ENCODE measurements at regions not wholly inside any gene's neighbourhood (a gene's known extent, or its start where the extent isn't known, plus 50 kb on each side); places are given as distances from the start of the nearest gene placed in this dataset.

DNA sequence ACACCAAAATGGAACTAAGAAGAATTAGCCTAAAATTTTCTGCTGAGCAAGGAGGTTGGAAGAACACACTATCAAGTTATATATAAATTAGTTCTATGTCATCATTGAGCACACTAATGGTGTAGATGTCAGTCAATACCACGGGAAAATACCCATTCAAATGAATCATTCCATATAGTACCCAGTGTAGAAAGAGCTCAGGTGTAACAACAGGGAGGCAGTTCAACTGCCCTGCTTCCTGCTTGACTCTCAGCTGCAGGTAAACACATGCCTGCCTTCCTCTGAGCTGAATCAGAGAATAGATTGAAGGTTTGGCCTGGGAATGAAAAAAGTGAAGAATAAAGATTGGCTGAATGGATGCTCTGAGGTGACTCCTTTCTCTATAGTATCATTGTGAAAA lies 1088.0 kb downstream of the AGBL1 start:
- no peak overlapping the region for H3K27ac Mint-ChIP-seq
- H3K9me3 Mint-ChIP-seq: peaks cover 0 to 10% of the 10 kb centered on the region in 2 donors
- DNase-seq (no peak), ATAC-seq (no peak)
- H3K4me3 Mint-ChIP-seq: no peak overlapping the region
- no peaks in the 10 kb centered on the region for H3K4me1 Mint-ChIP-seq
- H3K27me3 Mint-ChIP-seq: no peaks in the 10 kb centered on the region

DNA sequence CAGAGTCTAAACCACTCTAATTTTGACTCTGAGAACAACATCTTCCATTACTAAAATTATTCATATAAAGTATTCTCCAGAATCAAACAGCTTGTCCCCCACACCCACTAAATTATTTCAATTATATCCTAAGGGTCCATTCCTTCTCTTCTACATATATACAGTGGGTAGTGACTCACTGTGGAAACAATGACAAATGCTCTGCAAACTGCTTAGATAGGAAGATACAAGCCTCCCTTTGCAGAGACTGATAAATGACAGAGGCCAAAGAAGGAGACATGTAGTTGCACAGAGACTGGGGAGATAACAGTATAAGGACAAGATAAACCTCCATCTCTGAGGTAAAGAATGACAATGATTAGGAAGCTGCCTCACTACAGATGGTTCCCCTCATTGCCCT lies 1087.4 kb downstream of the AGBL1 start:
- Mint-ChIP-seq H3K4me1 (no peaks in the 10 kb centered on the region), H3K27ac (no peak overlapping the region), H3K27me3 (no peaks in the 10 kb centered on the region), H3K9me3 (peaks cover 0 to 10% of the 10 kb centered on the region in 2 donors), H3K4me3 (no peak overlapping the region)
- DNase-seq (no peak), ATAC-seq (no peak)

DNA sequence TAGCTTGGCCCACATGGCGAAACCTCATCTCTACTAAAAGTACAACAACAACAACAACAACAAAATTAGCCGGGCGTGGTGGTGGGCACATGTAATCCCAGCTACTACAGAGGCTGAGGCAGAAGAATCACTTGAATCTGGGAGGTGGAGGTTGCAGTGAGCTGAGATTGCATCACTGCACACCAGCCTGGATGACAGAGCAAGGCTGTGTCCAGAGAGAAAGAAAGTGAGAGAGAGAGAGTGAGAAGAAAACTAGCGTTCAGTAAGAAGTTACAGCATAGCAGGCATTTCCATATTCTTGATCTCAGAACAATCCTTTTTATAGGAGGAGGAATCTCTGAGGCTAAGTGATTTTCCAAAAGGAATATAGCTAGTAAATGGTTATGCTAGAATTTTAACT lies 1076.1 kb downstream of the AGBL1 start:
- DNase-seq (no peak), ATAC-seq (no peak)
- H3K4me1 Mint-ChIP-seq: no peaks in the 10 kb centered on the region
- no peak overlapping the region for H3K27ac Mint-ChIP-seq
- no peak overlapping the region for H3K4me3 Mint-ChIP-seq
- H3K9me3 Mint-ChIP-seq: peaks cover 0 to 12% of the 10 kb centered on the region in 2 donors
- peaks cover 13% of the 10 kb centered on the region for H3K27me3 Mint-ChIP-seq

DNA sequence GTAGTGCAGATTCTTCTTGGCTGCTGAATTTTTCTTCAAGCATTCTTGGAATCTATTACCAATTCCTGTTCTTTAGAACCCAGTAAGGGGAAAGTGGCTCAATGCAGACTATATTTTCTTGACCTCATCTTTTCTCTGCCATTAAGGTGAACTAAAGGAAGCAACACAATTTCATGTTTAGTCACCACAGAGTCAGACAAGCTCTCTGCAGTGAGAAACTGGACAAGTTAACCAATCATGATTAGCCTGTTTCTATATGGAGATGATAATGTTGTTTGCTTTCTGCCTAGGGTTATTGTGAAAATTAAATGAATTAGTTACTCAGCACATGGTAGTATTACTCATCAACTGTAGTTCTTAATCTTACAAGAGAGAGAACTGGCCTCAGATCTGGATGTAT lies 1075.1 kb downstream of the AGBL1 start:
- Mint-ChIP-seq H3K4me3 (no peak overlapping the region), H3K9me3 (peaks cover 0 to 12% of the 10 kb centered on the region in 2 donors), H3K27me3 (peaks cover 6% of the 10 kb centered on the region), H3K4me1 (no peaks in the 10 kb centered on the region), H3K27ac (no peak overlapping the region)
- ATAC-seq (no peak), DNase-seq (no peak)

DNA sequence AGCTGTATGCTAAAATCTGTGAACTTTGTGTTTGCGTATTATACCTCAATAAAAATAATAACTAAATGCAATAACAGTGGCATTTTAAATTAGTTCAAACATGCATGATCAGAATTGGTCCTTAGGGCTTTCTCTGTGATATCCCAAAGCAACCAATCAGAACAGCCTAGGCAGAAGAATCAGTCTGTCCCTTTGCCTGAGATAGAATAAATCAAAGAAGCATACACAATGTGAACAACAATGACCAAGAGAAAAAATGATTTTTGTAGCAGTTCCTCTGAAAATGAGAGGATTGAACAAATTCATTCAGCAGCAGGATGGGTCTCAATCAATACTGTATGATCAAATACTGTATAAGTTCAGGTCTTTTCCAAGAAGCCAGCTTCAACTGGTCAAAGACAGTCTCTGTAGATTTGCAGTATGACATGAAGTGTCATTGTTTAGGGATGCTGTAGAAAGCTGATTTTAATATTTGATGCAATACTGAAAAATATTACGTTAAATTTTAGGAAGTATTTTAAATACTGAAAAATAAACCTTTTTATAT lies 1071.6 kb downstream of the AGBL1 start:
- H3K4me1 Mint-ChIP-seq: no peaks in the 10 kb centered on the region
- peaks cover 7% of the 10 kb centered on the region for H3K27me3 Mint-ChIP-seq
- H3K27ac Mint-ChIP-seq: no peak overlapping the region
- H3K4me3 Mint-ChIP-seq: no peak overlapping the region
- DNase-seq (no peak), ATAC-seq (no peak)
- peaks cover 0 to 12% of the 10 kb centered on the region in 2 donors for H3K9me3 Mint-ChIP-seq

DNA sequence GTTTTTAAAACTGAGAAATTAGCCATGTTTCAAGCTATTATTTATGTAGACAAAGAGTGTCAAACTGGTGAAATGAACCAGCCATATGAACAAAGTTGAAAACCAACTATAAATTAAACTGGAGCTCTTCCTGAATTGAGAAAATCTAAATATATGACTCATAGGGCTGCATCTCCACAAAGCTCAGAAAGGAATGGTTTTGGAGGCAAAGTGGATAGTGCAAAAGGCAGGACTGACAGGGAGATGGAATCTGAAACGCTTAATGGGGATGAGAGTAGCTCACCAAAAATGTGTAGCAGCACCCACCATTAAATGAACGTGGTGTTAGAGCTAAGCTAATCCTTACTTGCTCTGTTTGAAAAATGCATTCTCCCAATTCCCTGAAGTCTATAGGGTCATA lies 1066.0 kb downstream of the AGBL1 start:
- Mint-ChIP-seq H3K27ac (no peak overlapping the region), H3K4me1 (no peaks in the 10 kb centered on the region), H3K9me3 (peaks cover 0 to 7% of the 10 kb centered on the region in 2 donors), H3K4me3 (no peak overlapping the region), H3K27me3 (peaks cover 7% of the 10 kb centered on the region)
- DNase-seq (no peak), ATAC-seq (no peak)

DNA sequence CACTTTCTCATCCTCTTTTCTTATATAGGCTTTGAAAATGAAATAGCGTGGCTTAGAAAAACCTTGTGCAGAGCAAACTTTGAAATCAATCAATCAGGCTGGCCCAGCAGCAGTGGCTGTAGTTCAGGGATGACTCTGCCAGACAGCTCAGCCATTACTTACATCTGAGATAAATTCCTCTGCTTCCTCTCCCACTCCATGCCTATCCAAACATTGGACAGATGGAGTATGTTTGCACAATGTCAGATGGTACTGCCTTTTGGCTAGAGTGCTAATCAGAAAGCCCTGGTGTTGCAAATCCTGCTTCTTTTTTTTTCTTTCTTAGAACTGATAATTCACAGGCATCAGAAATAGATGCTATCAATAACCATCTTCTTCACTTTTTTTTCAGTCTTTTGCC lies 1065.1 kb downstream of the AGBL1 start:
- Mint-ChIP-seq H3K4me1 (no peaks in the 10 kb centered on the region), H3K4me3 (no peak overlapping the region), H3K9me3 (peaks cover 0 to 7% of the 10 kb centered on the region in 2 donors), H3K27ac (no peak overlapping the region), H3K27me3 (peaks cover 7% of the 10 kb centered on the region)
- ATAC-seq (no peak), DNase-seq (no peak)

DNA sequence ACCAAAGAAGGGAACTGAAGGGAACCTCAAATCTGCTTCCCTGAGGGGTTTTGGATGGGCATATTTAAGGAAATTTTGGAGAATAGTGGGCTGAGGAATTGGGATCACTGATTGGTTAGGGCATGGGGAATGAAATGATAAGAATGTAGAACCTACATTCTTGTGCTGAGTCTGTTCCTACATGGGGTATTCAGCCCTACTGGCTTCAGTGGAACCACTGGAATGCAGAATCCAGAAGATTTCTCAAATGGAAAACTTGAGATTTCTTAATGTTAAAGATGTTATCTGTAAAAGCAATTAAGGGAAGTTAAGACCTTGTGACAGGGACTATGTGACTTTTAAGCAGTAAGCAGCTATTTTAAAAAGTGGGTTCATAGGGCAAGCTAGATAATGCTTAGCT lies 1062.4 kb downstream of the AGBL1 start:
- ATAC-seq (no peak), DNase-seq (no peak)
- Mint-ChIP-seq H3K27ac (no peak overlapping the region), H3K4me3 (no peak overlapping the region), H3K27me3 (no peaks in the 10 kb centered on the region), H3K4me1 (no peaks in the 10 kb centered on the region), H3K9me3 (peaks cover 0 to 7% of the 10 kb centered on the region in 2 donors)

DNA sequence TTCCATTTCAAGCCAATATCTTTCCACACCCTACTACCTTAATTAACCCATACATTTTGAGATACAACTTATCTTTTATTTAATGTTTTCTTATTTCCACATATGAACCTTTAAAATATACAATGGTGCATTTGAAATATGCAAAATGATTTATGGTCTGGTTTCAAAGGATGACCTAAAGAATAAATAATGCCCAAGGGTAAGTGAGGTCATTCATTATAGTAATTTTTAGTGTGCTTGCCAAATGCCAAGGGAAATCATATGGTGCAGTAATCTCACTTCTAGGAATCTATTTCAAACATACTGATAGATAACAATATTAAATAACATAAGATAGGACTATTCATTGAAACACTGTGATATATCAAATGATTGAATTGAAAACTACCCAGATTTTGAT lies 1055.4 kb downstream of the AGBL1 start:
- no peak for ATAC-seq

DNA sequence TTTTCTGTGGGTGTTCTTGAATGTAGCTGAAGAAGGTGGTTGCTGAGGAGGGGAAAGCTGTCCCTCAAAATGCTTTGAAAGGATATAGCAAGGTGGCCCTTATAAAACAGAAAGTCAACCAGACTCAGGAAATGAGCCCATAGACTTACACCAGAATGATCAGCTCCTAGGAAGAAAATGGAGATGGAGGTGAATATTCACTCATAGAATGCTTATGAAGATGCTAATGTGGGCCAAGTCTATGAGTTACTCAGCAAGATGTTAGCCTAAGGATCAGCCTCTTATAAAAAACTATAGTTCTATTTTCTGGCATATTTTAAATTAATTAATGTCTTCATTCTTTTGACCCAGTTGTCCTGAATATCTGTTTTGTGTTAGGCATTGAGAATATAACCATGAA lies 1054.0 kb downstream of the AGBL1 start:
- ATAC-seq (no peak), DNase-seq (no peak)
- H3K27ac Mint-ChIP-seq: no peak overlapping the region
- H3K4me1 Mint-ChIP-seq: no peaks in the 10 kb centered on the region
- no peak overlapping the region for H3K4me3 Mint-ChIP-seq
- H3K27me3 Mint-ChIP-seq: no peaks in the 10 kb centered on the region
- peaks cover 0 to 4% of the 10 kb centered on the region in 2 donors for H3K9me3 Mint-ChIP-seq

More for the DNA sequence above, 1055.4 kb downstream of the AGBL1 start:
- no peaks in the 10 kb centered on the region for H3K4me1 Mint-ChIP-seq
- no peak overlapping the region for H3K27ac Mint-ChIP-seq
- no peak for DNase-seq
- H3K4me3 Mint-ChIP-seq: no peak overlapping the region
- H3K27me3 Mint-ChIP-seq: no peaks in the 10 kb centered on the region
- H3K9me3 Mint-ChIP-seq: peaks cover 0 to 4% of the 10 kb centered on the region in 2 donors

DNA sequence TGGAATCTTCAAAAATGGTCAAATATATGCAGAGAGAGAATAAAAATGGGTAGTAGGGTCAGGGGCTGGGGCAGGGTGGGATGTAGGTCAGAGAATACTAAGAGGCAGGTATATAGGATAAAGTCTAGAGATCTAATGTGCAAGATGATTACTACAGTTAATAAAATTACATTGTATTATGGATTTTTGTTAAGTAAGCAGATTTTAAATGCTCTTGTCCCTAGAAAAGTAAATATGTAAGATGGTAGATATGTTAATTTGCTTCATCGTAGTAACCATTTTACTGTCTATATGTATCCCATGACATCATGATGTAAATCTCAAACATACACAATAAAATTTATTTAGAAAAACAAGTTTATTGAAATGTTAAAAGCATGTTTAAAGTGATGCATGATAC lies 1051.4 kb downstream of the AGBL1 start:
- no peaks in the 10 kb centered on the region for H3K4me1 Mint-ChIP-seq
- H3K27me3 Mint-ChIP-seq: no peaks in the 10 kb centered on the region
- no peak overlapping the region for H3K4me3 Mint-ChIP-seq
- DNase-seq (no peak), ATAC-seq (no peak)
- H3K27ac Mint-ChIP-seq: no peak overlapping the region
- H3K9me3 Mint-ChIP-seq: peaks cover 0 to 4% of the 10 kb centered on the region in 2 donors

DNA sequence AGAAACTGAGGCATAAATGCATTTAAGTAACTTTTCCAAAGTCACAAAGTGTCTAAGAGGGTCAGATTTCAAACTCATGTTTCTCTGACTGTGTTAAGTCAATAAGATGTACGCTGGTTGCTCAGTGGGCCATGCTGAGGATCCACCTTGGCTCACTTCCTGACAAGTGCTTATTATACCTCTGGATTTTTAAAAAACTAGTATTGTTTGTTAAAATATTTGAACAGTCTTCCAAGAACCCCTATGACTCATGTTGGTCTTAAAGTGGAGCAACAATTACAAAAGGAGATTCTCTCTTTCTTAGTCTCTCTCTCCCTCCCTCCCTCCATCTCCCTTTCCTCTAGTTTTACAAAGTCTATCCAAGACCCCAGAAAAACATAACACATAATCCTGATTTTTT lies 1050.2 kb downstream of the AGBL1 start:
- no peak for DNase-seq
- peaks cover 0 to 4% of the 10 kb centered on the region in 2 donors for H3K9me3 Mint-ChIP-seq
- no peak for ATAC-seq
- no peak overlapping the region for H3K27ac Mint-ChIP-seq
- no peak overlapping the region for H3K4me3 Mint-ChIP-seq
- no peaks in the 10 kb centered on the region for H3K27me3 Mint-ChIP-seq
- H3K4me1 Mint-ChIP-seq: no peaks in the 10 kb centered on the region

DNA sequence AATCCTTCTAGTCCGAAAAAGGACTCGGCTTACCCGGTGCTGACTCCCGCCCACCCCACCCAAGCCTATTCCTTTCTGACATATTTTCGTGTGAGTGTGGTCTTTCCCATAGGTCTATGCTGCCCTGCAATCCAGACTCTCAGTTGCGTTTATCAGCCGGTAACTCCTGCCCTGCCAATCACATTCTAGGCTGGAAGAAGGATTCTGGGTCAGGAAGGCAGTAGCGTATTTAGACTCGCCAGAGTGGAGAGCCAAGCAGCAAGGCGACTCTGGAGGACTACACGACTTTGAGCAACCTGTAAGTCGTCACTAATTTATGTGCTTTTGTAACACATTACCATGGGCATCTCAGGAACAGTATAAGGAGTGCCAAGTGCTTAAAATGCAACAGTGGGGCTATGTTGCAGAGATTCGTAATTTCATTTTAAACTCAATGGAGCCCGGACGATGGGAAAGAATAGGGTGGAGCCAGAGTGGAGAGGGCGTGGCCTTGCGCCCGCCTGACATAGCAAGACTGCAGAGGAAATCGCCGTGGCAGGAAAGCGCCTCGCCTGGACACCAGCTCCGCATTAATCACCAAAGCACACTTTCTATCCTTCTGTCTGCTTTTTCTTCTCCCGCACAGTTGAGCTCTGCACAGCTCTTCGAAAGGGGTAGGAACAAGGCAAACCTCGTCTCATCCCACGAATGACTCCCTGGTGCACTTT lies 1044.2 kb downstream of the AGBL1 start:
- H3K9me3 Mint-ChIP-seq: peaks cover 0 to 9% of the 10 kb centered on the region in 2 donors
- DNase-seq: no peak
- no peak overlapping the region for H3K4me3 Mint-ChIP-seq
- no peaks in the 10 kb centered on the region for H3K4me1 Mint-ChIP-seq
- no peak for ATAC-seq
- H3K27me3 Mint-ChIP-seq: no peaks in the 10 kb centered on the region
- H3K27ac Mint-ChIP-seq: no peak overlapping the region

DNA sequence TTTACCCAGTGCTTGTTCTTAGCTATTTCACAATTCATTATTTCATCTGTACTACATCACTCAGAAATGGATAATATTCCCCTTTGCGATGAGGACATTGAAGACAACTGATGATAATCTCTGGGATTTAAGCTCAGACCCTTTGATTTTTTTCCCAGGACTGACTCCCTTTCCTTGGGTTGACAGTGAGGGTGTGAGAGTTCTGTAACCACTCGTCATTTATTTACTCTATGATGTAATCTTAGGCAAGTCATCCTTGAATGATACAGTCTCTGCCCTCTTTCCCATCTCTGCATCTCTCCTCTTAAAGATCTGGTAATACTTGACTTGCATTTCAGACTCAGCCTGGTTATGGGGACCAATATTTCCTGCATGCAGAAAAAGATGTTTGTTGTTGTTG lies 1041.7 kb downstream of the AGBL1 start:
- Mint-ChIP-seq H3K4me1 (no peaks in the 10 kb centered on the region), H3K9me3 (peaks cover 0 to 9% of the 10 kb centered on the region in 2 donors), H3K4me3 (no peak overlapping the region), H3K27ac (peak overlapping the region in 1 of 2 donors; percentile 84), H3K27me3 (no peaks in the 10 kb centered on the region)
- no peak for DNase-seq
- no peak for ATAC-seq

DNA sequence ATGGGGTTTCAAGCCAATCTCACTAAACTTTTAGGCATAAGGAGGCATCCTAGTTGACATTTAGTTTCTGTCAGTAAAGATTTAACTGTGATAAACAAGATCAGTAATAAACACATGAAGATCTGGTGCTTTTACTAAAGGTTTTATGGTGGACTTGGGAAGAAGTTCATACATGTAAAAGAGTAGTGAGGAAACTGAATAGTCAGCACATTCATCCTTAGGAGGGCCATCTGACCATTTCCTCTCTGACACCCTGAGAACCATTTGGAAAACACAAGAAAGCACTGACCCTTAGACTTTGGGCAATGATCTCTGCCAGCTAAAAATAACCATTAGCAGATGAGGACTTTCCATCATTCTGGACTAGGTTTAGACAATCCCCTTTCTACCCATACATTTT lies 1040.9 kb downstream of the AGBL1 start:
- Mint-ChIP-seq H3K4me1 (no peaks in the 10 kb centered on the region), H3K27me3 (no peaks in the 10 kb centered on the region), H3K27ac (no peak overlapping the region), H3K4me3 (no peak overlapping the region), H3K9me3 (peaks cover 0 to 9% of the 10 kb centered on the region in 2 donors)
- ATAC-seq (no peak), DNase-seq (no peak)

DNA sequence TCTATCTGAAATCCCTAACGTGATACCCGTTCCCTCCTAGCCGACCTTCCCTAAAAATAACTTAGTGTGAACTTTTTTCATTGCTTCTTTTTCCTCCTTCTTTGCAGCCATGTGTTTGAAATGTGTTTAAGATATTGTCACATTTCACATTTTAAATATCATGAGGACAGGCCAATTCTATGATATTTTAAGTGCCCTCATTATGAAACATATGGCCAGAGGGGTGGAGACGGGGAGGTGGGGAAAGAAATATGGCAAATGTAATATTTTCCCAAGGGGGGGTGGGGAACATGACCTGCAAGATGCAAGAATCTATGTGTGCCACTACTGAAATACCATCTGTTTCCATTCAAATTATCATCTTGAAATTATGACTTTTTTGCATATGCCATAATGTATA lies 1039.2 kb downstream of the AGBL1 start:
- Mint-ChIP-seq H3K9me3 (peaks cover 0 to 12% of the 10 kb centered on the region in 2 donors), H3K27me3 (no peaks in the 10 kb centered on the region), H3K4me1 (no peaks in the 10 kb centered on the region), H3K4me3 (no peak overlapping the region), H3K27ac (peak overlapping the region in 1 of 2 donors; percentile 19)
- DNase-seq (no peak), ATAC-seq (no peak)

DNA sequence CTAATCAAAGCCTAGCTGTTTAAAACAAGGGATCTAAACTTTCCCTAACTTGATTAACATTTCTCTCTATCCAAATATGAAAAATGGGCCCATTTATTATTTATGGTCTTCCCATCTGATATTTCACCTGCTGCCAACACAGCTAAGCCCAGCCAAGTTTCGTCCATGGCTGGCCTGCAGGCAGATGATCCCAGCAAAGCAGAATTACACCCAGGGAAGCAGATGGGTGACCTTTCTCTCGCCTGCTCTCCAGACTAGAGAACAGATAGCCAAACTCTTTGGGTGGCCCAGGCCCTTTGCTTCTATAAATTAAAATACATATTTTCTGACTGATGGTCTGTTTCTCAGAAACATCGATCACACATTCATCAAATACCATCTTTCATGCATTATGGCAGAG lies 1038.8 kb downstream of the AGBL1 start:
- Mint-ChIP-seq H3K27ac (no peak overlapping the region), H3K4me1 (no peaks in the 10 kb centered on the region), H3K4me3 (no peak overlapping the region), H3K27me3 (no peaks in the 10 kb centered on the region), H3K9me3 (peaks cover 0 to 8% of the 10 kb centered on the region in 2 donors)
- DNase-seq (no peak), ATAC-seq (no peak)
